MM.1S (cell line): ENCODE measurements at regions not wholly inside any gene's neighbourhood (a gene's known extent, or its start where the extent isn't known, plus 50 kb on each side); places are given as distances from the start of the nearest gene placed in this dataset.

Experiments
- DNase-seq: peaks from one replicate; pipeline ENCODE4 v3.0.0-alpha.2; 2015
- H2AFZ ChIP-seq: fragments of 300-600 bp; sonication (generic); 2 replicates; pipeline ENCODE4 v1.6.0; 2016; ENCODE audit warnings: antibody characterized with exemption, low read length
- H3F3A ChIP-seq: fragments of 300-600 bp; sonication (generic); 2 replicates; pipeline ENCODE4 v1.6.1; 2016; ENCODE audit warnings: mild to moderate bottlenecking, antibody characterized with exemption, low read length, moderate library complexity, mixed read lengths; ENCODE audit not compliant: insufficient read depth
- H3K27ac ChIP-seq: fragments of 300-600 bp; sonication (generic); 2 replicates; pipeline ENCODE4 v1.5.1; 2016; ENCODE audit warnings: mild to moderate bottlenecking, low read length
- H3K27me3 ChIP-seq: fragments of 300-600 bp; sonication (generic); replicated peaks from 2 replicates; pipeline ENCODE4 v1.6.0; 2016; ENCODE audit warnings: low read length; ENCODE audit not compliant: insufficient read depth
- H3K36me3 ChIP-seq: fragments of 300-600 bp; sonication (generic); replicated peaks from 2 replicates; pipeline ENCODE4 v1.6.1; 2016; ENCODE audit warnings: mild to moderate bottlenecking, low read length, mixed read lengths; ENCODE audit not compliant: insufficient read depth
- H3K4me1 ChIP-seq: fragments of 300-600 bp; sonication (generic); 2 replicates; pipeline ENCODE4 v1.6.1; 2016; ENCODE audit warnings: low read length, mixed read lengths
- H3K4me2 ChIP-seq: fragments of 300-600 bp; sonication (generic); 2 replicates; pipeline ENCODE4 v1.6.0; 2016; ENCODE audit warnings: low read depth, low read length
- H3K4me3 ChIP-seq: fragments of 300-600 bp; sonication (generic); 2 replicates; pipeline ENCODE4 v1.5.1; 2016; ENCODE audit warnings: low read length, mixed read lengths
- H3K79me2 ChIP-seq: fragments of 300-600 bp; sonication (generic); 2 replicates; pipeline ENCODE4 v1.6.1; 2016; ENCODE audit warnings: mixed run types, low read length, mixed read lengths
- H3K9ac ChIP-seq: fragments of 300-600 bp; sonication (generic); 2 replicates; pipeline ENCODE4 v1.6.1; 2016; ENCODE audit warnings: low read length, mixed read lengths
- H3K9me2 ChIP-seq: fragments of 300-600 bp; sonication (generic); replicated peaks from 2 replicates; pipeline ENCODE4 v1.6.1; 2016; ENCODE audit warnings: mild to moderate bottlenecking, low read length, mixed read lengths; ENCODE audit not compliant: insufficient read depth
- H3K9me3 ChIP-seq: fragments of 300-600 bp; sonication (generic); replicated peaks from 2 replicates; pipeline ENCODE4 v1.6.1; 2016; ENCODE audit warnings: mild to moderate bottlenecking, low read length, mixed read lengths; ENCODE audit not compliant: insufficient read depth
- H4K20me1 ChIP-seq: fragments of 300-600 bp; sonication (generic); 2 replicates; pipeline ENCODE4 v1.6.1; 2016; ENCODE audit warnings: mild to moderate bottlenecking, low read length, moderate library complexity, mixed read lengths; ENCODE audit not compliant: insufficient read depth
- CTCF ChIP-seq: fragments of 300-600 bp; sonication (generic); IDR thresholded peaks from 2 replicates; pipeline ENCODE4 v1.5.1; 2016; ENCODE audit warnings: antibody characterized with exemption, low read length, mixed read lengths
- EZH2 ChIP-seq: fragments of 300-600 bp; sonication (generic); optimal IDR thresholded peaks from 2 replicates; pipeline ENCODE3; 2017; ENCODE audit warnings: low read depth, mild to moderate bottlenecking, antibody characterized with exemption, low read length, mixed read lengths
- EZH2phosphoT487 ChIP-seq: fragments of 300-600 bp; sonication (generic); IDR thresholded peaks from 2 replicates; pipeline ENCODE4 v1.6.1; 2018; ENCODE audit warnings: antibody characterized with exemption, low read length

- H2AFZ ChIP-seq: no peak overlapping the region
- TF ChIP-seq EZH2: no peak
- TF ChIP-seq CTCF: no peak
- no peak for TF ChIP-seq EZH2phosphoT487
- no peaks in the 10 kb centered on the region for H3K9me2 ChIP-seq
- H3K9me3 ChIP-seq: no peaks in the 10 kb centered on the region
- H3K4me2 ChIP-seq: no peak overlapping the region
- H3K4me1 ChIP-seq: no peaks in the 10 kb centered on the region
- H3K9ac ChIP-seq: no peak overlapping the region
- no peaks in the 10 kb centered on the region for H4K20me1 ChIP-seq
- H3K4me3 ChIP-seq: no peak overlapping the region
- H3K79me2 ChIP-seq: no peaks in the 10 kb centered on the region
- no peak for DNase-seq
- H3K27me3 ChIP-seq: no peaks in the 10 kb centered on the region
- H3K27ac ChIP-seq: no peak overlapping the region
- H3F3A ChIP-seq: no peaks in the 10 kb centered on the region
- no peaks in the 10 kb centered on the region for H3K36me3 ChIP-seq
Measured at GRCh38 chr20:39602649-39603048, 640.5 kb downstream of the DHX35 start.

GRCh38 chr20:39600871-39601270, 638.7 kb downstream of the DHX35 start:
- H3K9me2 ChIP-seq: no peaks in the 10 kb centered on the region
- DNase-seq: no peak
- H3K4me2 ChIP-seq: no peak overlapping the region
- no peaks in the 10 kb centered on the region for H4K20me1 ChIP-seq
- TF ChIP-seq CTCF: no peak
- no peak for TF ChIP-seq EZH2
- no peak for TF ChIP-seq EZH2phosphoT487
- H3K79me2 ChIP-seq: no peaks in the 10 kb centered on the region
- H3K9me3 ChIP-seq: no peaks in the 10 kb centered on the region
- H3K4me3 ChIP-seq: no peak overlapping the region
- no peaks in the 10 kb centered on the region for H3K27me3 ChIP-seq
- no peak overlapping the region for H3K9ac ChIP-seq
- no peaks in the 10 kb centered on the region for H3F3A ChIP-seq
- H3K27ac ChIP-seq: no peak overlapping the region
- no peaks in the 10 kb centered on the region for H3K36me3 ChIP-seq
- H3K4me1 ChIP-seq: no peaks in the 10 kb centered on the region
- H2AFZ ChIP-seq: no peak overlapping the region

- Histone ChIP-seq H3K79me2 (no peaks in the 10 kb centered on the region), H3K9me3 (no peaks in the 10 kb centered on the region), H3K4me1 (no peaks in the 10 kb centered on the region), H3F3A (no peaks in the 10 kb centered on the region), H3K36me3 (no peaks in the 10 kb centered on the region), H3K9me2 (no peaks in the 10 kb centered on the region), H4K20me1 (no peaks in the 10 kb centered on the region), H2AFZ (no peak overlapping the region), H3K27ac (no peak overlapping the region), H3K4me3 (no peak overlapping the region), H3K9ac (no peak overlapping the region), H3K27me3 (no peaks in the 10 kb centered on the region), H3K4me2 (no peak overlapping the region)
- no peak for DNase-seq
- TF ChIP-seq EZH2phosphoT487: no peak
- no peak for TF ChIP-seq EZH2
- no peak for TF ChIP-seq CTCF
Measured at GRCh38 chr20:39600156-39600555, 638.0 kb downstream of the DHX35 start.

- H2AFZ ChIP-seq: no peak overlapping the region
- H3K79me2 ChIP-seq: no peaks in the 10 kb centered on the region
- no peak overlapping the region for H3K4me3 ChIP-seq
- H3F3A ChIP-seq: no peaks in the 10 kb centered on the region
- H3K9me2 ChIP-seq: no peaks in the 10 kb centered on the region
- no peaks in the 10 kb centered on the region for H3K36me3 ChIP-seq
- H3K9me3 ChIP-seq: no peaks in the 10 kb centered on the region
- H4K20me1 ChIP-seq: no peaks in the 10 kb centered on the region
- no peak overlapping the region for H3K4me2 ChIP-seq
- H3K4me1 ChIP-seq: no peaks in the 10 kb centered on the region
- DNase-seq: no peak
- H3K9ac ChIP-seq: no peak overlapping the region
- no peaks in the 10 kb centered on the region for H3K27me3 ChIP-seq
- no peak overlapping the region for H3K27ac ChIP-seq
- no peak for TF ChIP-seq EZH2
- TF ChIP-seq CTCF: no peak
- TF ChIP-seq EZH2phosphoT487: no peak
Measured at GRCh38 chr20:39596554-39596953, 634.4 kb downstream of the DHX35 start.
